Stimulated activated naive CD8-positive, alpha-beta T cell treated with anti-CD3 and anti-CD28 coated beads, Interleukin-15, Interleukin-2, amounts not matched to agents 100 U/mL and 50 U/mL, for 24 hours (primary cell): ENCODE measurements at regions not wholly inside any gene's neighbourhood (a gene's known extent, or its start where the extent isn't known, plus 50 kb on each side); places are given as distances from the start of the nearest gene placed in this dataset.
"Not testable (repeated sequence)": the region's sequence is repeated elsewhere in the genome, so short reads cannot be mapped to it uniquely, and the experiment has no call there.

ENCODE experiments used
- ATAC-seq: fragments of 150-1000 bp; cut with Tn5 transposase; one replicate; pipeline ENCODE4 v1.10.0; 2021
- DNase-seq: peaks from one replicate; pipeline ENCODE4 v3.0.0; 2021

DNA sequence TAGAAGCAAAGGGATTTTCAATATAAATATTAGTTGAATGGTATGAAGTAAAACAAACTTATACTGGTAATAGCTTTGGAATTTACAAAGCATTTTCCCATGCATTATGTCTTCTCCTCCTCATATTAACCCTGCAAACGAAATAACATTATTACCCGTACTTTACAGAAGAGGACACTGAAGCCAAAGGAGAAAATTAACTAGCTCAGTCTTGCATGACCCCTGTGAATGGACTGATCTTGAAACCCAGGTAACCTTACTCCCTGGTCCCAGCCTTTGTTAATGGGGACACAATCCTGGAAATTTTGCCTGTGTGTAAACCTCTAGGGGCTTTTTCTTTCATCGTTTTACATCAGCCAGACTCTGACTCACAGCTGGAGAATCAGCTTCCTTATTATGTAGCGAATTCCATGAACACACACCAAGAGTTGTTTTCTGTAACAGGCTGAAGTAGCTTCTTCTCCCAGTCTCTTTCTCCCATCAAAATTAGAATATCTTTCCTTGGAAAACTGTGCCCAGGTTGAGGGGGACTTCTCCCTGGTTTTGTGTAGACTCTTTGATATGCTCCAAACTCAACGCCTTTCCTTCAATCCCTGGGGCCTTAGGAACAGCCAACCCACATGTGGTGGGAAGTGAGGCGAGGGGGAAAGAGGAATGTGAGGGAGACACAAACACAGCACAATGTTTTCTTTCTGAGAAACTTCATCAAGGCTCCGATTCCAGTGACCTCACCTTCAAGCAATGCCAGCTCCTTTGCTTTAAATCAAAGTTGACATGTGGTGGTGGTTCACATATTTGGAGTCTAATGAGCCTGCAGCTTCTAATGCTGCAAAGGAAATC, 480.9 kb upstream of the PAPPA start:
- ATAC-seq (no peak), DNase-seq (no peak)

DNA sequence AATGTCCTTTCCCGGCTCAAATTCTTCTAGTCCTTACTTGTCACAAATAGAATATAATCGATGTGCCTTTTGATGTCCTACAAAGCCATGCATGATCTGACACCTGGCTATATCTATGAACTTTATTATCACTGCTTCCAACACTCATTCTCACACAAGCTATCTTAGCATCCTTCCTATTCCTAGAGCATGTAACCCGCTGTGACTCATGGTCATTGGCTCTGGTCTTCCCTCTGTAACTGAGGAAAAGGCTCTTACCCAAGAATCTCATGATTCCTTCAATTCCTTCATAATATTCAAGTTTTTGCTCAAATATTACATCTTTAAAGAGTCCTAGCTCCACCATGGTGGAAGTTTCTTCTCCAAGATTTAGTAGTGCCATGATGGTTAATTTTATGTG, 480.0 kb upstream of the PAPPA start:
- ATAC-seq (no peak), DNase-seq (no peak)

- ATAC-seq (no peak), DNase-seq (no peak)
These were observed 479.5 kb upstream of the PAPPA start for GRCh38 chr9:115674091-115674490.

GRCh38 chr9:115675834-115676233, 477.8 kb upstream of the PAPPA start:
- DNase-seq (no peak), ATAC-seq (no peak)

DNA sequence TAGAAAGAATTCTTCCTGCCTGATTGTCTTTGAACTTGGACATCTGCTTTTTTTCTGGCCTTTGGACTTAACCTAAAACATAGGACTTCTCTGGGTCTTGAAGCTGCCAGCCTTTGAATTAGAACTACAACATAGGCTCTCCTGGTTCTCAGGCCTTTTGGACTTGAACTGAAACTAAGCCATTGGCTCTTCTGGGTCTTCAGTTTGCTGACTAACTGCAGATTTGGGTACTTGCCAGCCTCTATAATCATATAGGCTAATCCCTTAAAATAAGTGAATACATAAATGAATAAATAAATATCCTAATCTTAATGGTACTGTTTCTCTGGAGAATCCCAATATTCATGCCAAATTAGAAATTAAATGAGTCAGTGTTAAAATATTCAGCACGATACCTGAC, 473.4 kb upstream of the PAPPA start:
- ATAC-seq (no peak), DNase-seq (no peak)

GRCh38 chr9:115681585-115681984, 472.0 kb upstream of the PAPPA start:
- no peak for DNase-seq
- no peak for ATAC-seq

DNA sequence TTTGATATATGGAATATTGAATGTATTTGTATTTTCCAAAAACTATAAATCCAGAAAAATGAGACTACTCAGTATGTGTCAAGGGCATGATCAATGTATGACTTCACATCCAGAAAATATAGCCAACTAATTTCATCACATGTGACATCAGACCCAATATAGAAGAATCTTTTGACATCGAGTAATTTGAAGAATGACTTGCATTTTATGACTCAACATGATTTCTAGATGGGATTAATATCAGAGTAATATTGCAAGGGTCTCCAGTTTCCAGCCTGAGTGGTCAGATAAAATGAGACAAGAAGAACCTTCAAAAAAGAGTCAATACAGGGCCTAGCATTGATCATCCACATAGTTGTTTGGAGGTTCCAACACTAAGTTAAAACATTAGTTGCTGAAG, 467.5 kb upstream of the PAPPA start:
- ATAC-seq (no peak), DNase-seq (no peak)

DNA sequence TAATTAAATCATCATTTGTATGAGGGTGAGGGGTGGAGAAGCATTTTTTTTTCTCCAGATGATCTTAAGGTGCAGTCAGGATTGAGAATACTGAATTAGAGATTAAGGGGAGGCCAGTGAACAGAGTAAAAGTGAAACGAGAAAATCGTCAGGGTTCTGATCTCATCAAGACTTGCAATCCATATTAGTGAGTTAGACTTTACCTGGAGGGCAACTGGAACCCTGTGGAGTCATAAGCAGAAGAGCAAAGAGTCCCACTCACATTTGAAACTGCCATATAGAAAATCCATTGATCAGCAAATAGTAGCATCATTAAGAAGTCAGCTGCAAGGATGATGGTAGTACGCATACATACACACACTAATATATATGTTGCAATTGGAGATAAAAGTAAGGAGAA, 466.2 kb upstream of the PAPPA start:
- no peak for DNase-seq
- ATAC-seq, result no peak

DNA sequence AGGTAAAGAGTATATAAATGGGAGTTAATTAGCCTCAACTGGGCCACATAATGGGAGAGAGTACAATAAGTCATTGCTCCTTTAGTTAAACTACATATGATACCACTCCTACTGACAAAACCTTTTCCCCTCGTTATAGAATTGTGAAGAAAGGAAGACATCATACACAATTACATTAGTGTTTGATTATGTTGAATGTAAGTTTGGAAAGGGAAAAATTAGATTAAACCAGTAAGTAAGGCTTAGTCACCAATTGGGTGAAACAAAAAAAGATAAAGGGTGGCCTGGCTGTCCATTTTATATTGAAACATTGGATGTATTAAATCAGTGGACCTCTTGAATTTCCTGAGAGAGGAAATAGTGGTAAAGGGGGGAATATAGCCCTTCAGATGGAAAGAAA, 464.3 kb upstream of the PAPPA start:
- ATAC-seq, result no peak

DNA sequence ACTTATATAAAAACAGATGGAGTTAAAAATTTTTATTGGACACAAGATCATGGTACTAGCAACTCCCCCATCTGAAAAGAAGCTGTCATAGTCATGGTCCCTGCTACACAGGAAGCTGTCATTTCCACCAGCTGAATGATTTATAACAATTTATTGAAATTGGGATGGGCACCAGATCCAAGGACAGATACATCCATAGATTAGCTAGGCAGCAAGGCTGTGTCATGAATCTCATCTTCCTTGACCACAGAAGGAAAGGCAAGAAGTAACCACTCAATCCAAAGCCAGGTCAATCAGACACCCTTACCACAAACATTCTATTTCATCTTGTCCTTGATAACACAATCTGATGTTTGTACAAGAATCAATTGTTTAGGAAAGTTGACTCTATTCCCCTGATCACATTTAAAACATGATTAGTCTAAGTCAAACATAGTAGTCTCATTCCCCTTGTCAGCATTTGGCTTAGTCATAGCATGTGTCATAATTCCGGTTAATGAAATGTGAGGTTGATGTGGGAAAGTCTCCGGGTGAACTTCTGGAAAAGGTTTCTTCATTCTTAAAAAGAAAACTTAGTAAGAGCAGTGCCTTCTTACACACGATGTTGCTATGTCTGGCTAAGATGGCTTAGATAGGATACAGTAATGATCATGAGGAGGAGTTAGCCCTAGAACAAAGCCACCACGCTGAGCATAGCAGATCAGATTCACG, 462.6 kb upstream of the PAPPA start:
- ATAC-seq, result no peak
- no peak for DNase-seq

More for the DNA sequence above, 464.3 kb upstream of the PAPPA start:
- DNase-seq, result no peak

- ATAC-seq (no peak), DNase-seq (no peak)
These were observed 461.9 kb upstream of the PAPPA start for GRCh38 chr9:115691693-115692092.

DNA sequence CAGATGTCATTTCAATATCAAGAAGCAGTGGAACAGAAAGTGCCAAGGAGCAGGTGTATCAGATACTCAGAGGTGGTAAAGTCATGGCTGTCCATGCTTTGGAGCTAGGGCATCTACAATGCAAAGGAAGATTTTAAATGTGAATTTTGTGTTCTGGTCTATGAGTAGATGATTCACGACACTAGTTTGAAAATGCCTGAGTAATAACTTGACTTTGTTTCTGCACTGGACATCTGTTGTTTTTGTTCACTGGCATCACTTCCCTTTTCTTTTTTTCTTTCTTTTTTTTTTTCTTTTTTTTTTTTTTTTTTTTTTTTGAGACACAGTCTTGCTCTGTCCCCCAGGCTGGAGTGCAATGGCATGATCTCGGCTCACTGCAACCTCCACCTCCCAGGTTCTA, 460.7 kb upstream of the PAPPA start:
- not testable (repeated sequence) for ATAC-seq, DNase-seq

DNA sequence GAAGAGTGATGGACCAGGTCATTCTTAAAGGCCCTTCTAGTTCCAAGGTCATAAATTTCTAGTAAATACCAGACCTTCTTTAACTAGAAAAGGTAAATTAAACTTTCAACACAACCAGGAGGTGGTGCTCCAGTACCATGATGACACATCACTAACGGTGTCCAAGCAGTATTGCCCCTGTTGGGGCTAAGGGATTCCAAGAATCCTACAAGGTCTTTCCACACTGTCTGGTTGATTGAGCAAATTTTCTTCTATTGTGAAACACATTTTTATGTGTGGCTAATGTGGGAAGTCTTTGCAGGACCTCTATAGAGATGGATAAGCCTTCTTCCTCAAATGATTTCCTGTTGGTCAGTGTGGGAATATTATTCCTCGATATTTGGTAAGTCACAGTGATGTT, 459.6 kb upstream of the PAPPA start:
- ATAC-seq (no peak), DNase-seq (no peak)

GRCh38 chr9:115694991-115695390, 458.6 kb upstream of the PAPPA start:
- DNase-seq (no peak), ATAC-seq (no peak)

- no peak for DNase-seq
- ATAC-seq, result no peak
These were observed 440.6 kb upstream of the PAPPA start for GRCh38 chr9:115712981-115713380.

DNA sequence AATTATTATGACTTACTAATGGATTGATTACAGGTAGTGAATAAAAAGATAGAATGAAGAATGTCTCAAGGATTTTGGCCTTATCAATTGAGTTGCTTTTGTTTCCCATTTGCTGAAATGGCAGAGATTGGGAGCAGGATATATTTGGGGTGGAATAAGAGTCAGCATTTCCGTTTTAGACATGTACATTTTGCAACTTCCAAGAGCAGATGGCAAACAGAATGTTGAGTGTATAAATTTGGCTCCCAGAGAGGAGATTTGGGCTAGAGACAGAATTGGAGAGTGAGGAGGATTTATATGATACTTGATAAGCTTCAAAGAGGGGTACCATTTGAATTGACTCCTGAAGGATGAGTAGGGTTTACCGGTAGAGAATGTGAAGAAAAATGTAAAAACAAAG, 437.9 kb upstream of the PAPPA start:
- ATAC-seq (no peak), DNase-seq (no peak)

DNA sequence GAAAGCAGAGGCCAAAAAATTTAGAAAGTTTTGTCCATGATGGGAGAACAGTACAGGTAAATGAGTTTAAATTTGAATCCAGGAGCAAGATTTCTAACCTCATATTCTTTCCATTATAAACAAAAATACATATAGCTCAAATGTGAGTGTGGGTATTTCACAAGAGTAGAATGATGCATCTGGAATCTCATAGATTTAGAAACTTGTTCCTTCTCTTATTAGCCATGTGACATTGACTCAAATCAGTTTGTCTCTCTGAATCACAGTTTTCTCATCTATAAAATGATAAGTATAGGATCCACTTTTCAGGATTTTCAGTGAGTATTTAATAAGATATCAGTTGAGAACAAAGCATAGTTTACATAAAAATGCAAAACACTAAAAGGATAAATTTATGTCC, 436.3 kb upstream of the PAPPA start:
- no peak for DNase-seq
- no peak for ATAC-seq

GRCh38 chr9:115717711-115718173, 435.8 kb upstream of the PAPPA start:
- no peak for DNase-seq
- ATAC-seq, result no peak

DNA sequence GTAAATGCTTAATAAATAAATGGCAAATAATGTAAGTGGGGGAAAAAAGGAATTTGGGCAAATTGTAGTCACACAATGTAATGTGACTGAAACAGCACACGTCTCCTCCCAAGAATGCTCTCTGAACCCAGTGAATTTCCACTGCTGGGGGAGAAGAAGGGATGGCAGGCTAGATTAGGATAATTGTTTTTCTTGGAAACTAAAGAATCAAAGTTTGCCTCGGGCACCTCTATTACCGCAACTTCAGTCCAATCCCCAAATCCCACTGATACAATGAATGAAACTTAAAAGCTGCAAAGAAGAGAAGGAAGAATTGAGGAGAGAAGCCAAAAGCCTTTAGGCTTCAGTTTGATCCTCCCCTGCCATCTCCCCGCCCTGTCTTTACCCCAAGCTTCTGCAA, 423.2 kb upstream of the PAPPA start:
- ATAC-seq, result no peak
- DNase-seq, result no peak

- no peak for DNase-seq
These were observed 422.7 kb upstream of the PAPPA start for GRCh38 chr9:115730845-115731244.

GRCh38 chr9:115733318-115734110, 420.1 kb upstream of the PAPPA start:
- DNase-seq, result no peak
- ATAC-seq, result no peak

More at GRCh38 chr9:115730845-115731244, 422.7 kb upstream of the PAPPA start:
- no peak for ATAC-seq

- no peak for DNase-seq
- no peak for ATAC-seq
These were observed 414.3 kb upstream of the PAPPA start for GRCh38 chr9:115739096-115739875.
